Mammary epithelial cell (primary cell): ENCODE measurements at regions not wholly inside any gene's neighbourhood (a gene's known extent, or its start where the extent isn't known, plus 50 kb on each side); places are given as distances from the start of the nearest gene placed in this dataset.

ENCODE experiments used
- EZH2 ChIP-seq: IDR thresholded peaks from 2 replicates; pipeline ENCODE4 v1.6.1; 2012; ENCODE audit warnings: low read length, inconsistent platforms, borderline replicate concordance
- TF ChIP-seq, protein P1 (sequence below), 2 donors: IDR thresholded peaks in 1 of 2; conservative IDR thresholded peaks in 1 of 2; 2 replicates each; pipeline ENCODE4 v1.5.1; 2011 to 2012; ENCODE audit warnings: inconsistent platforms in 2 of 2, low read length in 2 of 2, mild to moderate bottlenecking in 2 of 2, control low read depth in 1 of 2, low read depth in 1 of 2; ENCODE audit not compliant: insufficient read depth in 1 of 2; ENCODE audit errors: extremely low read depth in 1 of 2

GRCh38 chr5:87120518-87121303, 147.0 kb upstream of the RASA1 start:
- TF ChIP-seq, protein P1, sequence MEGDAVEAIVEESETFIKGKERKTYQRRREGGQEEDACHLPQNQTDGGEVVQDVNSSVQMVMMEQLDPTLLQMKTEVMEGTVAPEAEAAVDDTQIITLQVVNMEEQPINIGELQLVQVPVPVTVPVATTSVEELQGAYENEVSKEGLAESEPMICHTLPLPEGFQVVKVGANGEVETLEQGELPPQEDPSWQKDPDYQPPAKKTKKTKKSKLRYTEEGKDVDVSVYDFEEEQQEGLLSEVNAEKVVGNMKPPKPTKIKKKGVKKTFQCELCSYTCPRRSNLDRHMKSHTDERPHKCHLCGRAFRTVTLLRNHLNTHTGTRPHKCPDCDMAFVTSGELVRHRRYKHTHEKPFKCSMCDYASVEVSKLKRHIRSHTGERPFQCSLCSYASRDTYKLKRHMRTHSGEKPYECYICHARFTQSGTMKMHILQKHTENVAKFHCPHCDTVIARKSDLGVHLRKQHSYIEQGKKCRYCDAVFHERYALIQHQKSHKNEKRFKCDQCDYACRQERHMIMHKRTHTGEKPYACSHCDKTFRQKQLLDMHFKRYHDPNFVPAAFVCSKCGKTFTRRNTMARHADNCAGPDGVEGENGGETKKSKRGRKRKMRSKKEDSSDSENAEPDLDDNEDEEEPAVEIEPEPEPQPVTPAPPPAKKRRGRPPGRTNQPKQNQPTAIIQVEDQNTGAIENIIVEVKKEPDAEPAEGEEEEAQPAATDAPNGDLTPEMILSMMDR (conservative IDR thresholded peaks at IDR 0.05 in 1 of 2, IDR thresholded peaks at IDR 0.05 in 1 of 2; ENCODE audit: extremely low read depth in 1 of 2, insufficient read depth in 1 of 2, low read depth in 1 of 2, low read length in 2 of 2) = no peak
- TF ChIP-seq EZH2 = no peak
